IMR-90 (cell line): ENCODE measurements at regions not wholly inside any gene's neighbourhood (a gene's known extent, or its start where the extent isn't known, plus 50 kb on each side); places are given as distances from the start of the nearest gene placed in this dataset.

Experiments
- ATAC-seq: fragments of 200-7000 bp; cut with Tn5 transposase; 2 replicates; pipeline ENCODE4 v1.9.1; 2020; ENCODE audit warnings: low read depth, mild to moderate bottlenecking, moderate library complexity
- BruUV-seq: library from RNA; stranded (reverse); fragments of 400-500 nt; replicated peaks from 2 replicates; lab custom pipeline; 2021; lab: Mats Ljungman, UMichigan
- CTCF ChIA-PET: fragments of 300-600 bp; formaldehyde crosslinking; extraction: SDS; loops from one replicate; lab custom pipeline; 2021; ENCODE audit warnings: antibody characterized with exemption; lab: Yijun Ruan, JAX
- POLR2A ChIA-PET: fragments of 300-600 bp; sonication (Branson Sonifier 250); formaldehyde crosslinking; loops from one replicate; lab custom pipeline; 2022; ENCODE audit warnings: antibody characterized with exemption; ENCODE audit not compliant: unreplicated experiment; lab: Charles Lee
- DNase-seq: peaks from one replicate; pipeline ENCODE4 v3.0.0; 2013
- H2AFZ ChIP-seq: replicated peaks from 2 replicates; pipeline ENCODE3; 2013; ENCODE audit warnings: low read length, mild to moderate bottlenecking; ENCODE audit not compliant: poor library complexity
- H2AK5ac ChIP-seq: 2 replicates; pipeline ENCODE4 v1.6.1; 2013; ENCODE audit warnings: low read depth, low read length, inconsistent platforms
- H2AK9ac ChIP-seq: replicated peaks from 2 replicates; pipeline ENCODE3; 2013; ENCODE audit warnings: mild to moderate bottlenecking, low read depth, low read length, moderate library complexity; ENCODE audit not compliant: poor library complexity
- H2BK120ac ChIP-seq: 2 replicates; pipeline ENCODE4 v1.6.1; 2013; ENCODE audit warnings: low read depth, low read length, inconsistent platforms
- H2BK15ac ChIP-seq: 3 replicates; pipeline ENCODE4 v1.6.1; 2013; ENCODE audit warnings: low read depth, low read length, inconsistent platforms
- H2BK20ac ChIP-seq: 2 replicates; pipeline ENCODE4 v1.6.1; 2013; ENCODE audit warnings: low read depth, mild to moderate bottlenecking, inconsistent platforms, low read length, moderate library complexity
- H2BK5ac ChIP-seq: 2 replicates; pipeline ENCODE4 v1.6.1; 2013; ENCODE audit warnings: mild to moderate bottlenecking, low read depth, low read length, inconsistent platforms; ENCODE audit not compliant: poor library complexity, severe bottlenecking
- H3K14ac ChIP-seq: replicated peaks from 2 replicates; pipeline ENCODE4 v1.6.1; 2013; ENCODE audit warnings: low read depth, low read length, inconsistent platforms
- H3K18ac ChIP-seq: 2 replicates; pipeline ENCODE4 v1.6.1; 2013; ENCODE audit warnings: low read depth, low read length, control low read depth
- H3K23ac ChIP-seq: 2 replicates; pipeline ENCODE4 v1.6.1; 2013; ENCODE audit warnings: low read depth, low read length, inconsistent platforms
- H3K27ac ChIP-seq: 2 replicates; pipeline ENCODE4 v1.5.1; 2013; ENCODE audit warnings: mild to moderate bottlenecking, control low read depth, low read length; ENCODE audit not compliant: insufficient read depth
- H3K27me3 ChIP-seq: 2 replicates; pipeline ENCODE4 v1.6.1; 2013; ENCODE audit warnings: low read length; ENCODE audit not compliant: control insufficient read depth, insufficient read depth
- H3K36me3 ChIP-seq: 2 replicates; pipeline ENCODE4 v1.6.1; 2013; ENCODE audit warnings: low read length, mixed read lengths; ENCODE audit not compliant: control insufficient read depth, insufficient read depth
- H3K4ac ChIP-seq: 2 replicates; pipeline ENCODE4 v1.6.1; 2013; ENCODE audit warnings: low read depth, low read length, inconsistent platforms
- H3K4me1 ChIP-seq: 2 replicates; pipeline ENCODE4 v1.6.1; 2013; ENCODE audit warnings: low read length, mixed read lengths; ENCODE audit not compliant: control insufficient read depth, insufficient read depth
- H3K4me2 ChIP-seq: 2 replicates; pipeline ENCODE4 v1.6.1; 2013; ENCODE audit warnings: low read depth, mild to moderate bottlenecking, control low read depth, low read length, moderate library complexity
- H3K4me3 ChIP-seq: 2 replicates; pipeline ENCODE4 v1.5.1; 2013; ENCODE audit warnings: low read depth, mild to moderate bottlenecking, control low read depth, low read length, moderate library complexity; ENCODE audit not compliant: insufficient read depth
- H3K56ac ChIP-seq: 2 replicates; pipeline ENCODE4 v1.6.1; 2013; ENCODE audit warnings: low read length, inconsistent platforms; ENCODE audit not compliant: insufficient read depth; ENCODE audit errors: extremely low read depth
- H3K79me1 ChIP-seq, 2 experiments: 2 replicates each; pipeline ENCODE4 v1.6.1; 2013; ENCODE audit warnings: low read length in 2 of 2, inconsistent platforms in 1 of 2, low read depth in 1 of 2
- H3K9ac ChIP-seq: 2 replicates; pipeline ENCODE4 v1.6.1; 2013; ENCODE audit warnings: low read depth, low read length, control low read depth
- H3K9me1 ChIP-seq: 2 replicates; pipeline ENCODE4 v1.6.1; 2013; ENCODE audit warnings: low read length, inconsistent platforms; ENCODE audit not compliant: insufficient read depth
- H3K9me3 ChIP-seq: 2 replicates; pipeline ENCODE4 v1.6.1; 2013; ENCODE audit warnings: low read length; ENCODE audit not compliant: control insufficient read depth, insufficient read depth
- H4K20me1 ChIP-seq: 2 replicates; pipeline ENCODE4 v1.6.1; 2013; ENCODE audit warnings: low read length, inconsistent platforms; ENCODE audit not compliant: insufficient read depth
- H4K5ac ChIP-seq: 2 replicates; pipeline ENCODE4 v1.6.1; 2013; ENCODE audit warnings: mild to moderate bottlenecking, low read depth, low read length, control low read depth
- H4K8ac ChIP-seq, 2 experiments: 2 replicates each; pipeline ENCODE4 v1.6.1; 2013; ENCODE audit warnings: low read depth in 2 of 2, low read length in 2 of 2, control low read depth in 1 of 2, inconsistent platforms in 1 of 2
- H4K91ac ChIP-seq: 2 replicates; pipeline ENCODE4 v1.6.1; 2013; ENCODE audit warnings: low read depth, low read length, inconsistent platforms; ENCODE audit not compliant: insufficient read depth
- CEBPB ChIP-seq: IDR thresholded peaks from 2 replicates; pipeline ENCODE4 v1.6.1; 2012; ENCODE audit warnings: low read depth, low read length, improper control_type of control experiment
- FOS ChIP-seq: fragments of 150-350 bp; IDR thresholded peaks from 2 replicates; pipeline ENCODE4 v1.6.1; 2016; ENCODE audit warnings: low read depth, low read length
- MAFK ChIP-seq: IDR thresholded peaks from 2 replicates; pipeline ENCODE4 v1.6.1; 2012; ENCODE audit warnings: low read depth, low read length, improper control_type of control experiment
- NFE2L2 ChIP-seq: fragments of 150-350 bp; IDR thresholded peaks from 2 replicates; pipeline ENCODE4 v1.6.1; 2016; ENCODE audit warnings: low read depth, mild to moderate bottlenecking, low read length
- POLR2A ChIP-seq: IDR thresholded peaks from 2 replicates; pipeline ENCODE4 v1.6.1; 2012; ENCODE audit warnings: mild to moderate bottlenecking, low read depth, low read length
- RCOR1 ChIP-seq: IDR thresholded peaks from 2 replicates; pipeline ENCODE4 v1.6.1; 2012; ENCODE audit warnings: mild to moderate bottlenecking, low read length, improper control_type of control experiment; ENCODE audit not compliant: insufficient replicate concordance
- RFX5 ChIP-seq: IDR thresholded peaks from 2 replicates; pipeline ENCODE4 v1.8.0; 2012; ENCODE audit warnings: low read depth, mild to moderate bottlenecking, low read length, moderate library complexity
- WGBS, 2 experiments: methylation state at CpG; one replicate each; pipeline versions ENCODE4 v1.1.5 to v1.1.7; 2013; ENCODE audit warnings: missing lambda C conversion rate in 2 of 2; ENCODE audit not compliant: insufficient read length in 1 of 2; ENCODE audit errors: extremely low coverage in 2 of 2; 5-methylcytosine and 5-hydroxymethylcytosine counted together
- dilution Hi-C: fragments of 300-500 bp; cut with HindIII; formaldehyde crosslinking; loops from one replicate; pipeline ENCODE4 v1.14.3; 2018; ENCODE audit warnings: low sequenced_read_pairs; ENCODE audit not compliant: unreplicated experiment
- in situ Hi-C: fragments of 300-500 bp; cut with MboI; formaldehyde crosslinking; loops from 3 replicates; pipeline ENCODE4 v1.14.3; 2019; ENCODE audit warnings: low sequenced_read_pairs, inconsistent platforms, mixed read lengths
- intact Hi-C: fragments of 100-400 bp; cut with micrococcal nuclease; formaldehyde crosslinking; loops from 2 replicates; pipeline ENCODE4 v1.10.0; 2022
- TF ChIP-seq, protein P1 (sequence below): conservative IDR thresholded peaks from 2 replicates; pipeline ENCODE4 v1.5.1; 2012; ENCODE audit warnings: mild to moderate bottlenecking, low read depth, low read length, improper control_type of control experiment
- TF ChIP-seq, protein P2 (sequence below): fragments of 150-350 bp; IDR thresholded peaks from 2 replicates; pipeline ENCODE4 v1.6.1; 2017; ENCODE audit warnings: mild to moderate bottlenecking, antibody characterized with exemption, low read length, low read depth

- Histone ChIP-seq H3K4ac (peak overlapping the region; percentile 51; the same call in 1 of the 2 replicates), H3K18ac (no peak overlapping the region), H2BK5ac (no peak overlapping the region), H2BK20ac (no peak overlapping the region), H3K27ac (no peak overlapping the region), H3K79me1 (no peaks in the 10 kb centered on the region), H3K27me3 (no peaks in the 10 kb centered on the region), H2AFZ (no peak overlapping the region), H4K91ac (no peak overlapping the region), H3K9ac (no peak overlapping the region), H3K4me1 (no peaks in the 10 kb centered on the region), H3K23ac (no peak overlapping the region), H3K9me3 (no peaks in the 10 kb centered on the region), H2AK9ac (no peak overlapping the region), H3K36me3 (no peaks in the 10 kb centered on the region), H2BK15ac (no peak overlapping the region), H4K5ac (no peak overlapping the region), H4K8ac (peak overlapping the region in 1 of 2 experiments; percentile 1; a peak in 1 of 4 replicates), H3K4me3 (no peak overlapping the region), H2BK120ac (no peak overlapping the region), H3K56ac (no peak overlapping the region), H3K9me1 (peaks cover 1% of the 10 kb centered on the region; the same call in 1 of the 2 replicates), H4K20me1 (no peaks in the 10 kb centered on the region), H3K14ac (no peak overlapping the region), H2AK5ac (no peak overlapping the region), H3K4me2 (no peak overlapping the region)
- in situ Hi-C loops (no loop called here), intact Hi-C loops (no loop called here), dilution Hi-C loops (no loop called here)
- TF ChIP-seq RCOR1 (no peak), RFX5 (no peak), POLR2A (no peak), CEBPB (peak; percentile 61), MAFK (no peak), FOS (no peak), NFE2L2 (no peak)
- TF ChIP-seq, protein P1, sequence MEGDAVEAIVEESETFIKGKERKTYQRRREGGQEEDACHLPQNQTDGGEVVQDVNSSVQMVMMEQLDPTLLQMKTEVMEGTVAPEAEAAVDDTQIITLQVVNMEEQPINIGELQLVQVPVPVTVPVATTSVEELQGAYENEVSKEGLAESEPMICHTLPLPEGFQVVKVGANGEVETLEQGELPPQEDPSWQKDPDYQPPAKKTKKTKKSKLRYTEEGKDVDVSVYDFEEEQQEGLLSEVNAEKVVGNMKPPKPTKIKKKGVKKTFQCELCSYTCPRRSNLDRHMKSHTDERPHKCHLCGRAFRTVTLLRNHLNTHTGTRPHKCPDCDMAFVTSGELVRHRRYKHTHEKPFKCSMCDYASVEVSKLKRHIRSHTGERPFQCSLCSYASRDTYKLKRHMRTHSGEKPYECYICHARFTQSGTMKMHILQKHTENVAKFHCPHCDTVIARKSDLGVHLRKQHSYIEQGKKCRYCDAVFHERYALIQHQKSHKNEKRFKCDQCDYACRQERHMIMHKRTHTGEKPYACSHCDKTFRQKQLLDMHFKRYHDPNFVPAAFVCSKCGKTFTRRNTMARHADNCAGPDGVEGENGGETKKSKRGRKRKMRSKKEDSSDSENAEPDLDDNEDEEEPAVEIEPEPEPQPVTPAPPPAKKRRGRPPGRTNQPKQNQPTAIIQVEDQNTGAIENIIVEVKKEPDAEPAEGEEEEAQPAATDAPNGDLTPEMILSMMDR = no peak
- TF ChIP-seq, protein P2, sequence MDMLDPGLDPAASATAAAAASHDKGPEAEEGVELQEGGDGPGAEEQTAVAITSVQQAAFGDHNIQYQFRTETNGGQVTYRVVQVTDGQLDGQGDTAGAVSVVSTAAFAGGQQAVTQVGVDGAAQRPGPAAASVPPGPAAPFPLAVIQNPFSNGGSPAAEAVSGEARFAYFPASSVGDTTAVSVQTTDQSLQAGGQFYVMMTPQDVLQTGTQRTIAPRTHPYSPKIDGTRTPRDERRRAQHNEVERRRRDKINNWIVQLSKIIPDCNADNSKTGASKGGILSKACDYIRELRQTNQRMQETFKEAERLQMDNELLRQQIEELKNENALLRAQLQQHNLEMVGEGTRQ = no peak
- no TSS peak for BruUV-seq
- ATAC-seq (no peak), DNase-seq (peak; percentile 28)
- no CpG with 5 or more reads among the region's 7 CpGs for WGBS, 2 experiments
- ChIA-PET POLR2A (no interaction called here), CTCF (interaction anchor here (1.2 kb wide), 1 partner anchor 33 kb away, joined by 3 read pairs; no protein-coding TSS in a partner anchor)
Observed at GRCh38 chr6:105844275-105844883, 241.8 kb upstream of the PRDM1 start.
